ENCODE measurements at regions not wholly inside any gene's neighbourhood (a gene's known extent, or its start where the extent isn't known, plus 50 kb on each side); places are given as distances from the start of the nearest gene placed in this dataset.
"Not testable (repeated sequence)": the region's sequence is repeated elsewhere in the genome, so short reads cannot be mapped to it uniquely, and the experiment has no call there.

DNA sequence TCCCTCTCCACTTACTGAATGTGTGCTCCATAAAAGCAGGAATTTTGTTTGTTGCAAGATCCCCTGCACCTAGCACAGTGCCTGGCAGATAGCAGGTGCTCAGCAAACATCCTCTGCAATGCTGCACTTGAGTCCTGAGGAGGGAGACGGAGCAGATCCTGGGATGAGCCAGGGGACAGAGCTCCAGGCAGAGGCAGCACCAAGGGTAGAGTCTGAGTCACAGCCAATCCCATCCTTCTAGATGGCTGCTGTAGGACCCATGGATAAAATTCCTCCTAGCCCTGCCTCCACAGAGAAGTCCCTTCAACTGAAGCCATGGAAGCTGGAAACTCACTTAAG is 59.3 kb upstream of the SULF2 start:
- not testable (repeated sequence) for DNase-seq

DNA sequence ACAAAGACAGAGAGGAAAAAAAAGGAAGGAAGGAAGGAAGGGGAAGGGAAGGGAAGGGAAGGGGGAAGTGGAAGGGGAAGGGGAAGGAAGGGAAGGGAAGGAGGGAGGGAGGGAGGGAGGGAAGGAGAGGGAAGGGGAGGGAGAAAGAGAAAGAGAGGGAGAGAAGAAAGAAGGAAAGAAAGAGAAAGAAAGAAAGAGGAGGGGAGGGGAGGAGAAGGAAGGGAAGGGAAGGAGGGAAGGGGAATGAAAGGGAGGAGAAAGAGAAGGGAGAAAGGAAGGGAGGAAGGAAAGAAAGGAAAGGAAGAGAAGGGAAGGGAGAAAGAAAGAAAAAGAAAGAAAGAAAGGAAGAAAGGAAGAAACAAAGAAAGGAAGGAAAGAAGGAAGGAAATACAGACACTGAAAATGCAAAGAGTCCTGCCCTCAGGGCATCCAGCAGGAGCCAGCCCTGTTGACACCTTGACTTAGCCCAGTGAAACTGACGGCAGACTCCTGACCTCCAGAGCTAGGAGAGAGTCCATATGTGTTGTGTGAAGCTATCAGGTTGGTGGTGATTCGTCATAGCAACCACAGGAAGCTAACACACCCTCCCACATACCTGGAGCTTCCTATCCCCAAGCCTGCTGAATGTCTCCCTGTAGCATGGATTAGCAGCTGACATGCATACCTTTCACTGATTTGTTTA is 58.7 kb upstream of the SULF2 start:
- DNase-seq, result no peak

DNA sequence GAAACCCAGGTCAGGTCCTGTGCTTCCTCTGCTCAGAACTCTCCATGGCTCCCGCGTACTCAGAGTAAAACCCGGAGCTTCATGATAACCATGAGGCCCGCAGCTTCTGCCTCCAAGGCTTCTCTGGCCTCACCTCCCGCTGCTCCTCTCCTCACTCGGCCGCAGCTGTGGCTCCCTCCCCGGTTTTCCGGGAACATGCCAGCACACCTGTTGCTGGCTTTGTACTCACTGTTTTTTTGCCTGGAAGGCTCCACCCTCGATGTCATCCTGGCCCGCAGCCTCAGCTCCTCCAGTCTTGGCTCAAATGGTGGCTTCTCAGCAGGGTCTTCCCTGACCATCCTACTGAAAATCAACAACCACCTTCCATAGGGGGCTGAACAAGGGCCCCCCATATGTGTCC is 57.7 kb upstream of the SULF2 start:
- not testable (repeated sequence) for DNase-seq

DNA sequence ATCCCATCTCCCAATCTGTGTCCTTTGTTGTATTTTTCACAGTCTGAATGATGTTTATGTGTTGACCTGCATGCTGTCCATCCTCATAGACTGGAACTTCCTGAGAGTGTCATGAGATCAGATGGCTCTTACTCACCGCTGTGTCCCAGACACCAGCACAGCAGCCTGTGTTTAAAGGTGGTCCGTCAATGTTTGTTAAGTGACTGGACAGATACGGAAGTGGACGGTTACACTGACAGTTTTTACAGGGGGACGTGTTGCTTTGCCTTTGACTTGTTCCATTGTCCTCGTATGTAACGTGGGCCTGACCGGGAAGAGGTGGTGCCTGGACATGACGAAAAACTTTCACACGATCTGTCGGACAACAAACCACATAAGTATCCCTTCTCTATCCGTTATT is 56.7 kb upstream of the SULF2 start:
- not testable (repeated sequence) for DNase-seq

DNA sequence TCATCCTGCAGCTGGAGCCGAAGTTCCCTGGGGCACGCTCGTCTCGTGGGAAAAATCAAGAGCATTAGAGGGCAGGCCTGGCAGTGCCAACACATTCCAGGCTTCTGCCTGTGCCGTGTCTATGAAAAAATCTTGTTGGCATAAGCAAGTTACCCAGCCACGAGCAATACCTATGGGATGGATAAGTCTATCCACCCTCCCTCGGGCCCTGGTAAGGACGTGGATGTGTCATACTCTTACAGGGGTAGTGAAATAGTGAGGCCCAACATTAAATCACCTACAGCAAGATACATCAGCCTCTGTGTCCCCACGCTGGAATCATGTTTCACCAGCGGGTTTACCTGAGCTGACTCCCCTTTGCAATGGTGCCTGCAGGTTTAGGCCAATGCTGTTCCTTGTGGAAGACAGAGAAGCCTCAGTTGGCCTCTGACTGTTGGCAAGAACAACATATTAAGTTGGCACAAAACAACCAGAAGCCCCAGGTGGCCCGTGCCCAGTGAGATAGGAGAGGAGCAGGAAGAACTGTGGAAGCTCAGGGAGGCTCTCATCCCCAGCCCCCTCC is 51.1 kb upstream of the SULF2 start:
- not testable (repeated sequence) for DNase-seq
